GM12878 (cell line): ENCODE measurements at regions not wholly inside any gene's neighbourhood (a gene's known extent, or its start where the extent isn't known, plus 50 kb on each side); places are given as distances from the start of the nearest gene placed in this dataset.

Source experiments
- FOXK2 ChIP-seq: fragments of 450-650 bp; IDR thresholded peaks from 2 replicates; pipeline ENCODE4 v1.6.1; 2017; ENCODE audit warnings: mild to moderate bottlenecking, moderate library complexity
- MYB ChIP-seq: fragments of 150-350 bp; IDR thresholded peaks from 2 replicates; pipeline ENCODE4 v1.6.1; 2014; ENCODE audit warnings: mild to moderate bottlenecking, low read depth, low read length, borderline replicate concordance
- SREBF2 ChIP-seq: IDR thresholded peaks from 2 replicates; pipeline ENCODE4 v1.6.1; 2012; ENCODE audit warnings: mild to moderate bottlenecking, low read length
- TF ChIP-seq, protein P1 (sequence below): fragments of 450-650 bp; IDR thresholded peaks from 2 replicates; pipeline ENCODE4 v1.6.1; 2017; ENCODE audit warnings: low read depth, mild to moderate bottlenecking, moderate library complexity
- TF ChIP-seq, protein P2 (sequence below): fragments of 450-650 bp; IDR thresholded peaks from 2 replicates; pipeline ENCODE4 v1.6.1; 2017; ENCODE audit warnings: mild to moderate bottlenecking, moderate library complexity

DNA sequence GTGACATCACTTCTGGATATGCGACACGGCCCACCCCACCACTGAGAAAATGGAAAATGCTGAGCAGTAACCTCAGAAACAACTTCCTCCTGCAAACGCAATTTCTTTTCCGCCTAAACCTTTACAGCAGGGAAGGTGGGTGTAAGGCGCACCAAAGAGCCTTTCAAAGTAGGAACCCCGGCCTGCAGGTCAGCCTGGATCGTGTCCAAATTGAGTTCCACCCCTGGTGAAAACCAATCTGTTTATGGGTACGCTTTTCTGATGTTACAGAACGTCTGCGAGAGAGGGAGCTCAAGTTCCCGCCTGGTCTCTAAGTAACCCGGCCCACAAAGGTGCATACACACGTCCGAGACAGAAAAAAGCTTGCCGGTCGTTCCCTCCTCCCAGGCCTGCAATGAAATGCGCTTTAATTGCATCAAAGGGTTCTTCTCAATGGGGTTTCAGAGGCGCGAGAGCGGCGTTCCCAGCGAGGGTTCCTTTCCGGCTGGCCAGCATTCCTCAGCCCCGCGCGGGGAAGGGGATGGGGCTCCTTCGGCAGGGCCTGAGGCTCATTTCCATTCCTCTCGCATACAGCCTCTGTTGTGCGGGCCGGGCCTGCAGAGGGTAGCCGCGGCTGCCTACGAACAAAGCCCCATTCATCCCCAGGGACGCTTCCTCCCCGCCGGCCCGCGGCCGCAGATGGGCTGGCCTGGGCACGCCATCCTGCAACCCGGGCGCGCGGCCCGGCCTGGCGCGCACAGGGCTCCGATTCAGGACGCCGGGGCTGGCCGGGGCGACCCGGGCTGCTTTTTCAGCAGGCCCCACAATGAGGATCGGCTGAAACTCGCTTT is 138.1 kb downstream of the TMCO5A start (continued):
- TF ChIP-seq, protein P1, sequence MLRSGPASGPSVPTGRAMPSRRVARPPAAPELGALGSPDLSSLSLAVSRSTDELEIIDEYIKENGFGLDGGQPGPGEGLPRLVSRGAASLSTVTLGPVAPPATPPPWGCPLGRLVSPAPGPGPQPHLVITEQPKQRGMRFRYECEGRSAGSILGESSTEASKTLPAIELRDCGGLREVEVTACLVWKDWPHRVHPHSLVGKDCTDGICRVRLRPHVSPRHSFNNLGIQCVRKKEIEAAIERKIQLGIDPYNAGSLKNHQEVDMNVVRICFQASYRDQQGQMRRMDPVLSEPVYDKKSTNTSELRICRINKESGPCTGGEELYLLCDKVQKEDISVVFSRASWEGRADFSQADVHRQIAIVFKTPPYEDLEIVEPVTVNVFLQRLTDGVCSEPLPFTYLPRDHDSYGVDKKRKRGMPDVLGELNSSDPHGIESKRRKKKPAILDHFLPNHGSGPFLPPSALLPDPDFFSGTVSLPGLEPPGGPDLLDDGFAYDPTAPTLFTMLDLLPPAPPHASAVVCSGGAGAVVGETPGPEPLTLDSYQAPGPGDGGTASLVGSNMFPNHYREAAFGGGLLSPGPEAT = 0 out of 2 replicates have a peak, but pooled peaks have one; percentile 35
- TF ChIP-seq SREBF2 = no peak
- TF ChIP-seq, protein P2, sequence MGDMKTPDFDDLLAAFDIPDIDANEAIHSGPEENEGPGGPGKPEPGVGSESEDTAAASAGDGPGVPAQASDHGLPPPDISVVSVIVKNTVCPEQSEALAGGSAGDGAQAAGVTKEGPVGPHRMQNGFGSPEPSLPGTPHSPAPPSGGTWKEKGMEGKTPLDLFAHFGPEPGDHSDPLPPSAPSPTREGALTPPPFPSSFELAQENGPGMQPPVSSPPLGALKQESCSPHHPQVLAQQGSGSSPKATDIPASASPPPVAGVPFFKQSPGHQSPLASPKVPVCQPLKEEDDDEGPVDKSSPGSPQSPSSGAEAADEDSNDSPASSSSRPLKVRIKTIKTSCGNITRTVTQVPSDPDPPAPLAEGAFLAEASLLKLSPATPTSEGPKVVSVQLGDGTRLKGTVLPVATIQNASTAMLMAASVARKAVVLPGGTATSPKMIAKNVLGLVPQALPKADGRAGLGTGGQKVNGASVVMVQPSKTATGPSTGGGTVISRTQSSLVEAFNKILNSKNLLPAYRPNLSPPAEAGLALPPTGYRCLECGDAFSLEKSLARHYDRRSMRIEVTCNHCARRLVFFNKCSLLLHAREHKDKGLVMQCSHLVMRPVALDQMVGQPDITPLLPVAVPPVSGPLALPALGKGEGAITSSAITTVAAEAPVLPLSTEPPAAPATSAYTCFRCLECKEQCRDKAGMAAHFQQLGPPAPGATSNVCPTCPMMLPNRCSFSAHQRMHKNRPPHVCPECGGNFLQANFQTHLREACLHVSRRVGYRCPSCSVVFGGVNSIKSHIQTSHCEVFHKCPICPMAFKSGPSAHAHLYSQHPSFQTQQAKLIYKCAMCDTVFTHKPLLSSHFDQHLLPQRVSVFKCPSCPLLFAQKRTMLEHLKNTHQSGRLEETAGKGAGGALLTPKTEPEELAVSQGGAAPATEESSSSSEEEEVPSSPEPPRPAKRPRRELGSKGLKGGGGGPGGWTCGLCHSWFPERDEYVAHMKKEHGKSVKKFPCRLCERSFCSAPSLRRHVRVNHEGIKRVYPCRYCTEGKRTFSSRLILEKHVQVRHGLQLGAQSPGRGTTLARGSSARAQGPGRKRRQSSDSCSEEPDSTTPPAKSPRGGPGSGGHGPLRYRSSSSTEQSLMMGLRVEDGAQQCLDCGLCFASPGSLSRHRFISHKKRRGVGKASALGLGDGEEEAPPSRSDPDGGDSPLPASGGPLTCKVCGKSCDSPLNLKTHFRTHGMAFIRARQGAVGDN = peak; percentile 66
- no peak for TF ChIP-seq FOXK2
- TF ChIP-seq MYB = no peak
